GM12892 (cell line): ENCODE measurements at regions not wholly inside any gene's neighbourhood (a gene's known extent, or its start where the extent isn't known, plus 50 kb on each side); places are given as distances from the start of the nearest gene placed in this dataset.
"Not testable (repeated sequence)": the region's sequence is repeated elsewhere in the genome, so short reads cannot be mapped to it uniquely, and the experiment has no call there.

Experiments
- DNase-seq: peaks from one replicate; pipeline ENCODE4 v3.0.0; 2011; ENCODE audit not compliant: insufficient read length
- FAIRE-seq: peaks from 2 replicates; lab custom pipeline; 2011; peaks lifted over from hg19 to GRCh38; lab: Jason Lieb, UNC
- POLR2A ChIP-seq: IDR thresholded peaks from 2 replicates; pipeline ENCODE4 v1.6.1; 2011; ENCODE audit warnings: low read depth, low read length, control low read depth
- POLR2AphosphoS5 ChIP-seq: IDR thresholded peaks from 2 replicates; pipeline ENCODE4 v1.6.1; 2011; ENCODE audit warnings: low read depth, low read length, control low read depth
- TAF1 ChIP-seq: IDR thresholded peaks from 2 replicates; pipeline ENCODE4 v1.6.1; 2011; ENCODE audit warnings: low read depth, mild to moderate bottlenecking, control low read depth, low read length, borderline replicate concordance

- TF ChIP-seq TAF1 (no peak), POLR2AphosphoS5 (no peak), POLR2A (no peak)
- FAIRE-seq (no peak), DNase-seq (no peak)
Observed at GRCh38 chr2:150674283-150674682, 186.8 kb upstream of the RND3 start.

GRCh38 chr2:150672311-150672710 lies 184.8 kb upstream of the RND3 start:
- DNase-seq (no peak), FAIRE-seq (no peak)
- no peak for TF ChIP-seq POLR2A
- TF ChIP-seq POLR2AphosphoS5 = no peak
- no peak for TF ChIP-seq TAF1

GRCh38 chr2:150669492-150669891 lies 182.0 kb upstream of the RND3 start:
- DNase-seq = no peak
- TF ChIP-seq POLR2A (no peak), POLR2AphosphoS5 (no peak), TAF1 (no peak)
- no peak for FAIRE-seq

- not testable (repeated sequence) for FAIRE-seq, DNase-seq
Observed at GRCh38 chr2:150667039-150667438, 179.6 kb upstream of the RND3 start.

GRCh38 chr2:150663143-150663542 lies 175.7 kb upstream of the RND3 start:
- TF ChIP-seq POLR2AphosphoS5 = no peak
- no peak for TF ChIP-seq POLR2A
- no peak for TF ChIP-seq TAF1
- DNase-seq = no peak
- no peak for FAIRE-seq

GRCh38 chr2:150656002-150656401 lies 168.5 kb upstream of the RND3 start:
- TF ChIP-seq POLR2AphosphoS5 (no peak), TAF1 (no peak), POLR2A (no peak)
- DNase-seq (no peak), FAIRE-seq (no peak)

GRCh38 chr2:150653351-150653750 lies 165.9 kb upstream of the RND3 start:
- TF ChIP-seq POLR2A = no peak
- TF ChIP-seq TAF1 = no peak
- no peak for TF ChIP-seq POLR2AphosphoS5
- DNase-seq = no peak
- no peak for FAIRE-seq

- FAIRE-seq = peak; percentile 9
- TF ChIP-seq POLR2AphosphoS5 = no peak
- TF ChIP-seq TAF1 = no peak
- TF ChIP-seq POLR2A = no peak
- DNase-seq = no peak
Observed at GRCh38 chr2:150647943-150648342, 160.5 kb upstream of the RND3 start.

- DNase-seq (no peak), FAIRE-seq (no peak)
- TF ChIP-seq POLR2AphosphoS5 (no peak), POLR2A (no peak), TAF1 (no peak)
Observed at GRCh38 chr2:150646746-150647145, 159.3 kb upstream of the RND3 start.

GRCh38 chr2:150644298-150645067 lies 157.0 kb upstream of the RND3 start:
- no peak for FAIRE-seq
- TF ChIP-seq POLR2AphosphoS5 (no peak), TAF1 (no peak), POLR2A (no peak)
- no peak for DNase-seq

- TF ChIP-seq TAF1 (no peak), POLR2AphosphoS5 (no peak), POLR2A (no peak)
- no peak for FAIRE-seq
Observed at GRCh38 chr2:150643114-150643725, 155.8 kb upstream of the RND3 start.

GRCh38 chr2:150640039-150640438 lies 152.6 kb upstream of the RND3 start:
- TF ChIP-seq POLR2A (no peak), POLR2AphosphoS5 (no peak)
- DNase-seq = no peak
- FAIRE-seq = no peak

More at GRCh38 chr2:150643114-150643725, 155.8 kb upstream of the RND3 start:
- no peak for DNase-seq

GRCh38 chr2:150639383-150639782 lies 151.9 kb upstream of the RND3 start:
- FAIRE-seq = no peak

More at GRCh38 chr2:150639383-150639782, 151.9 kb upstream of the RND3 start:
- TF ChIP-seq POLR2AphosphoS5 = no peak
- no peak for TF ChIP-seq POLR2A
- no peak for TF ChIP-seq TAF1
- DNase-seq = no peak
